ENCODE measurements at regions not wholly inside any gene's neighbourhood (a gene's known extent, or its start where the extent isn't known, plus 50 kb on each side); places are given as distances from the start of the nearest gene placed in this dataset.

DNA sequence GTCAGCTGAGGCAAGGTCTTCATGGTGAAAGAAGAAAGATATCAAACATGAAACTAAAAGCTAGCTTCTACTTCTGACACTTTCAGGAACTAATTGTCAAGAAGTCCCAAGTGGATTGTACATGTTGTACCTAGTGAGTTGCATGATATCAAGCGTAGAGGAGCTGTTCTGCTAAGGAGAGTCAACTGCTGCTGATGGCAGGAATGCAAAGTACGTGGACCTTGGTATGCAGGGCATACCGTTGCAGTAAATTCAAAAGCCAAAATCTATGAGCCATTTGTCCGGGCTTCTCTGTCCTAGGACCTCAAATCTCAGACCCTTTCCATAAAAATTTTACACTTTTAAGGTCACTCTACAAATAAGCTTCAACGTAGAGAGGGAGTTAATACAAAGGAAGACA lies 446.2 kb downstream of the KCTD8 start:
- H3K27me3 ChIP-seq, result no peaks in the 10 kb centered on the region
- no peaks in the 10 kb centered on the region for H3K9me2 ChIP-seq (replicated peaks; ENCODE audit: insufficient read depth)
- no peaks in the 10 kb centered on the region for H4K20me1 ChIP-seq (ENCODE audit: insufficient read depth, poor library complexity, severe bottlenecking)
- no peak overlapping the region for H3K4me3 ChIP-seq
- H2AFZ ChIP-seq, result no peak overlapping the region
- no peaks in the 10 kb centered on the region for H3K79me2 ChIP-seq
- WGBS (ENCODE audit: low lambda C conversion rate, missing lambda C conversion rate), result 90% methylated on average over 5 of the region's 5 CpGs
- H3K9me3 ChIP-seq (ENCODE audit: low read depth), result no peaks in the 10 kb centered on the region
- H3K4me2 ChIP-seq, result no peak overlapping the region
- H3K4me1 ChIP-seq (ENCODE audit: insufficient read depth), result no peaks in the 10 kb centered on the region
- H3K36me3 ChIP-seq (replicated peaks; ENCODE audit: insufficient read depth, low read depth), result no peaks in the 10 kb centered on the region
- H3K27ac ChIP-seq, result no peak overlapping the region
- no peak for TF ChIP-seq EZH2phosphoT487 (IDR thresholded peaks at IDR 0.05; ENCODE audit: low read depth, severe bottlenecking, unreplicated experiment)
- TF ChIP-seq, protein P1, sequence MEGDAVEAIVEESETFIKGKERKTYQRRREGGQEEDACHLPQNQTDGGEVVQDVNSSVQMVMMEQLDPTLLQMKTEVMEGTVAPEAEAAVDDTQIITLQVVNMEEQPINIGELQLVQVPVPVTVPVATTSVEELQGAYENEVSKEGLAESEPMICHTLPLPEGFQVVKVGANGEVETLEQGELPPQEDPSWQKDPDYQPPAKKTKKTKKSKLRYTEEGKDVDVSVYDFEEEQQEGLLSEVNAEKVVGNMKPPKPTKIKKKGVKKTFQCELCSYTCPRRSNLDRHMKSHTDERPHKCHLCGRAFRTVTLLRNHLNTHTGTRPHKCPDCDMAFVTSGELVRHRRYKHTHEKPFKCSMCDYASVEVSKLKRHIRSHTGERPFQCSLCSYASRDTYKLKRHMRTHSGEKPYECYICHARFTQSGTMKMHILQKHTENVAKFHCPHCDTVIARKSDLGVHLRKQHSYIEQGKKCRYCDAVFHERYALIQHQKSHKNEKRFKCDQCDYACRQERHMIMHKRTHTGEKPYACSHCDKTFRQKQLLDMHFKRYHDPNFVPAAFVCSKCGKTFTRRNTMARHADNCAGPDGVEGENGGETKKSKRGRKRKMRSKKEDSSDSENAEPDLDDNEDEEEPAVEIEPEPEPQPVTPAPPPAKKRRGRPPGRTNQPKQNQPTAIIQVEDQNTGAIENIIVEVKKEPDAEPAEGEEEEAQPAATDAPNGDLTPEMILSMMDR (IDR thresholded peaks at IDR 0.05; ENCODE audit: poor library complexity), result no peak
- no peak for TF ChIP-seq EZH2 (IDR thresholded peaks at IDR 0.05; ENCODE audit: borderline replicate concordance)
- DNase-seq (ENCODE audit: low spot score), result no peak

DNA sequence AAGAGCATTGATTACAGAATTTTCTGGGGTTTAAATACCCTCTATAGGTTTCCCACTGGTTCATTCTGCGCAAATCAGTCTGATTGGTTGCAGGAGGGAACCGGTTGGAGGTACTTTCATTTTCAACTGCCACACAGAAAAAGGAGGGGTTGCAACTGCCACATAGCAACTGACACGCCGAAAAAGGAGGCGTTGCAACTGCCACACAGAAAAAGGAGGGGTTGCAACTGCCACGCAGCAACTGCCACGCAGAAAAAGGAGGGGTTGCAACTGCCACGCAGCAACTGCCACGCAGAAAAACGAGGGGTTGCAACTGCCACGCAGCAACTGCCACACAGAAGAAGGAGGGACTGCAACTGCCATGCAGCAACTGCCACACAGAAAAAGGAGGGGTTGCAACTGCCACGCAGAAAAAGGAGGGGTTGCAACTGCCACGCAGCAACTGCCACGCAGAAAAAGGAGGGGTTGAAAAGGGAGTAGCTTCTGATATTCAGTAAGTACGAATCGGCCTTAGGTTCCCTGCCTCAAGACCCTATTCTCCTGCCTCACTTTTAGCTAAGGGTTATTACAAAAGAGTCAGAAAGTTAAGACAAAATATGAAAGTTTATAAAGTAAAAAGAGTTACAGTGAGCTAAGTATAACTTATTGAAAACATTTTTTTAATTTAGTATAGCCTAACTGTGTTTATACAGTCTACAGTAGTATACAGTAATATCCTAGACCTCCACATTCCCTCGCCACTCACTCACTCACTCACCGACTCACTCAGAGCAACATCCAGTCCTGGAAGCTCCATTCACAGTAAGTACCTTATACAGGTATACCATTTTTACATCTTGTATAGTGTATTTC lies 431.8 kb downstream of the KCTD8 start:
- TF ChIP-seq, protein P1 (IDR thresholded peaks at IDR 0.05; ENCODE audit: poor library complexity), result no peak
- TF ChIP-seq EZH2phosphoT487 (IDR thresholded peaks at IDR 0.05; ENCODE audit: low read depth, severe bottlenecking, unreplicated experiment) (no peak), EZH2 (IDR thresholded peaks at IDR 0.05; ENCODE audit: borderline replicate concordance) (no peak)
- Histone ChIP-seq H4K20me1 (ENCODE audit: insufficient read depth, poor library complexity, severe bottlenecking) (no peaks in the 10 kb centered on the region), H3K4me2 (no peak overlapping the region), H3K9me3 (ENCODE audit: low read depth) (no peaks in the 10 kb centered on the region), H3K27ac (no peak overlapping the region), H3K4me3 (no peak overlapping the region), H3K79me2 (no peaks in the 10 kb centered on the region), H2AFZ (no peak overlapping the region), H3K4me1 (ENCODE audit: insufficient read depth) (no peaks in the 10 kb centered on the region), H3K27me3 (no peaks in the 10 kb centered on the region), H3K36me3 (replicated peaks; ENCODE audit: insufficient read depth, low read depth) (no peaks in the 10 kb centered on the region), H3K9me2 (replicated peaks; ENCODE audit: insufficient read depth) (no peaks in the 10 kb centered on the region)
- 94% methylated on average over 18 of the region's 18 CpGs for WGBS (ENCODE audit: low lambda C conversion rate, missing lambda C conversion rate)
- DNase-seq (ENCODE audit: low spot score), result no peak

DNA sequence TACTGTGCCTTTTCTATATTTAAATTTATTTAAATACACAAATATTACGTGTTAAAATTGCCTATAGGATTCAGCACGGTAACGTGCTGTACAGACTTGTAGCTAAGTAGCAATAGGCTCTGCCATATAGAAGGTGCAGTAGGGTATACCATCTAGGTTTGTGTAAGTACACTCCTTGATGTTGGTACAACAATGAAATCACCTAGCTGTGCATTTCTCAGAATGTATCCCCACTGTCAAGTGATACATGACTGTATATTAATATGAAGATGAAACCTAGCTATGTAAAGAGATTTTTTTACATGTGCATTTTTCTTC lies 431.2 kb downstream of the KCTD8 start:
- Histone ChIP-seq H3K9me2 (replicated peaks; ENCODE audit: insufficient read depth) (no peaks in the 10 kb centered on the region), H3K27me3 (no peaks in the 10 kb centered on the region), H3K4me3 (no peak overlapping the region), H3K36me3 (replicated peaks; ENCODE audit: insufficient read depth, low read depth) (no peaks in the 10 kb centered on the region), H3K4me2 (no peak overlapping the region), H3K9me3 (ENCODE audit: low read depth) (no peaks in the 10 kb centered on the region), H3K79me2 (no peaks in the 10 kb centered on the region), H3K27ac (no peak overlapping the region), H2AFZ (no peak overlapping the region), H4K20me1 (ENCODE audit: insufficient read depth, poor library complexity, severe bottlenecking) (no peaks in the 10 kb centered on the region), H3K4me1 (ENCODE audit: insufficient read depth) (no peaks in the 10 kb centered on the region)
- 92% methylated on average over 3 of the region's 3 CpGs for WGBS (ENCODE audit: low lambda C conversion rate, missing lambda C conversion rate)
- TF ChIP-seq, protein P1 (IDR thresholded peaks at IDR 0.05; ENCODE audit: poor library complexity), result no peak
- TF ChIP-seq EZH2phosphoT487 (IDR thresholded peaks at IDR 0.05; ENCODE audit: low read depth, severe bottlenecking, unreplicated experiment), result no peak
- no peak for TF ChIP-seq EZH2 (IDR thresholded peaks at IDR 0.05; ENCODE audit: borderline replicate concordance)
- no peak for DNase-seq (ENCODE audit: low spot score)
